Erythroblast (primary cell): ENCODE measurements at regions not wholly inside any gene's neighbourhood (a gene's known extent, or its start where the extent isn't known, plus 50 kb on each side); places are given as distances from the start of the nearest gene placed in this dataset.

Source experiments
- GATA1 ChIP-seq: IDR thresholded peaks from 2 replicates; pipeline ENCODE4 v1.6.1; 2011; ENCODE audit warnings: low read depth, mild to moderate bottlenecking, control low read depth, low read length, moderate library complexity
- POLR2A ChIP-seq: IDR thresholded peaks from 2 replicates; pipeline ENCODE4 v1.6.1; 2011; ENCODE audit warnings: mild to moderate bottlenecking, low read length

- no peak for TF ChIP-seq POLR2A
- TF ChIP-seq GATA1, result no peak
Measured at GRCh38 chr5:88509403-88509802, 240.8 kb upstream of the TMEM161B start.
